H1 (cell line): ENCODE measurements at regions not wholly inside any gene's neighbourhood (a gene's known extent, or its start where the extent isn't known, plus 50 kb on each side); places are given as distances from the start of the nearest gene placed in this dataset.
"Not testable (repeated sequence)": the region's sequence is repeated elsewhere in the genome, so short reads cannot be mapped to it uniquely, and the experiment has no call there.

Experiments
- CTCF ChIA-PET: fragments of 300-600 bp; sonication (Branson Sonifier 250); formaldehyde crosslinking; loops from one replicate; lab custom pipeline; 2021; ENCODE audit not compliant: partially characterized antibody; lab: Charles Lee
- POLR2A ChIA-PET: fragments of 300-600 bp; sonication (Branson Sonifier 250); formaldehyde crosslinking; loops from one replicate; lab custom pipeline; 2021; ENCODE audit warnings: inconsistent platforms; ENCODE audit not compliant: partially characterized antibody; lab: Charles Lee
- DNase-seq, 2 experiments: peaks; one replicate each; pipeline versions ENCODE4 v3.0.0 to v3.0.0-alpha.2; 2010 to 2022; ENCODE audit warnings: low spot score in 2 of 2, low read depth in 1 of 2, mixed read lengths in 1 of 2
- FAIRE-seq: peaks from 2 replicates; lab custom pipeline; 2011; peaks lifted over from hg19 to GRCh38; lab: Jason Lieb, UNC
- H2AFZ ChIP-seq: 2 replicates; pipeline ENCODE4 v1.8.1; 2012; ENCODE audit warnings: low read length, inconsistent platforms
- H2AK5ac ChIP-seq: 2 replicates; pipeline ENCODE4 v1.6.1; 2013; ENCODE audit warnings: low read depth, low read length
- H2BK120ac ChIP-seq: replicated peaks from 2 replicates; pipeline ENCODE3; 2013; ENCODE audit warnings: low read depth, low read length, inconsistent platforms
- H2BK12ac ChIP-seq: 2 replicates; pipeline ENCODE4 v1.6.1; 2013; ENCODE audit warnings: low read depth, low read length
- H2BK15ac ChIP-seq: 2 replicates; pipeline ENCODE4 v1.6.1; 2013; ENCODE audit warnings: low read length
- H2BK20ac ChIP-seq: 2 replicates; pipeline ENCODE4 v1.6.1; 2013; ENCODE audit warnings: low read length
- H2BK5ac ChIP-seq: 2 replicates; pipeline ENCODE4 v1.6.1; 2013; ENCODE audit warnings: low read depth, low read length
- H3K14ac ChIP-seq: 2 replicates; pipeline ENCODE4 v1.6.1; 2013; ENCODE audit warnings: inconsistent platforms; ENCODE audit not compliant: insufficient read length
- H3K18ac ChIP-seq: 2 replicates; pipeline ENCODE4 v1.6.1; 2013; ENCODE audit warnings: low read length; ENCODE audit errors: extremely low read depth
- H3K23ac ChIP-seq: 2 replicates; pipeline ENCODE4 v1.6.1; 2013; ENCODE audit warnings: inconsistent platforms; ENCODE audit not compliant: insufficient read length
- H3K23me2 ChIP-seq: 2 replicates; pipeline ENCODE4 v1.6.1; 2013; ENCODE audit warnings: low read depth, low read length
- H3K27ac ChIP-seq: 2 replicates; pipeline ENCODE4 v1.6.1; 2011; ENCODE audit warnings: low read depth, low read length, inconsistent platforms
- H3K27me3 ChIP-seq, 4 experiments: replicated peaks in 1 of 4; 1 replicate in 1 of 4; 2 replicates in 3 of 4; pipeline versions ENCODE4 v1.6.1 to v1.8.1; 2011 to 2013; ENCODE audit warnings: low read length in 3 of 4, mild to moderate bottlenecking in 3 of 4, inconsistent platforms in 2 of 4, mixed read lengths in 2 of 4, moderate library complexity in 1 of 4; ENCODE audit not compliant: control insufficient read depth in 3 of 4, insufficient read depth in 3 of 4; ENCODE audit errors: extremely low read depth in 1 of 4
- H3K36me3 ChIP-seq, 4 experiments: 2 replicates each; pipeline versions ENCODE4 v1.6.1 to v1.8.1; 2011 to 2013; ENCODE audit warnings: mild to moderate bottlenecking in 4 of 4, low read length in 3 of 4, moderate library complexity in 2 of 4, control low read depth in 1 of 4, inconsistent platforms in 1 of 4; ENCODE audit not compliant: insufficient read depth in 4 of 4, control insufficient read depth in 2 of 4
- H3K4ac ChIP-seq: replicated peaks from 2 replicates; pipeline ENCODE3; 2013; ENCODE audit warnings: low read length, low read depth, mixed read lengths, inconsistent platforms; ENCODE audit not compliant: insufficient read length
- H3K4me1 ChIP-seq, 4 experiments: replicated peaks in 1 of 4; 1 replicate in 1 of 4; 2 replicates in 3 of 4; pipeline versions ENCODE4 v1.6.1 to v1.8.1; 2011 to 2013; ENCODE audit warnings: low read length in 3 of 4, inconsistent platforms in 2 of 4, mixed read lengths in 1 of 4; ENCODE audit not compliant: insufficient read depth in 4 of 4, control insufficient read depth in 3 of 4
- H3K4me2 ChIP-seq, 2 experiments: 2 replicates each; pipeline versions ENCODE4 v1.6.1 to v1.8.1; 2011 to 2013; ENCODE audit warnings: low read depth in 2 of 2, low read length in 2 of 2, control low read depth in 1 of 2, inconsistent platforms in 1 of 2, mild to moderate bottlenecking in 1 of 2; ENCODE audit not compliant: insufficient read depth in 1 of 2
- H3K4me3 ChIP-seq, 4 experiments: fragments of 200-600, 300-600 bp in 1 of 4; sonication (generic), shearing (Covaris generic), sonication (Bioruptor Twin) in 1 of 4; 2 replicates each; pipeline versions ENCODE4 v1.5.1 to v1.8.1; 2011 to 2016; ENCODE audit warnings: low read length in 4 of 4, low read depth in 3 of 4, control low read depth in 2 of 4, inconsistent platforms in 2 of 4, mild to moderate bottlenecking in 2 of 4, mixed read lengths in 1 of 4, moderate library complexity in 1 of 4; ENCODE audit not compliant: insufficient read depth in 2 of 4; ENCODE audit errors: extremely low read depth in 1 of 4
- H3K56ac ChIP-seq: replicated peaks from 2 replicates; pipeline ENCODE3; 2013; ENCODE audit warnings: low read depth, mild to moderate bottlenecking, mixed read lengths, low read length, inconsistent platforms; ENCODE audit not compliant: insufficient read length
- H3K79me1 ChIP-seq: 2 replicates; pipeline ENCODE4 v1.6.1; 2013; ENCODE audit warnings: low read depth, low read length, control low read depth
- H3K79me2 ChIP-seq, 2 experiments: 2 replicates each; pipeline versions ENCODE4 v1.6.1 to v1.8.1; 2012 to 2013; ENCODE audit warnings: low read length in 2 of 2, mild to moderate bottlenecking in 2 of 2, inconsistent platforms in 1 of 2; ENCODE audit not compliant: insufficient read depth in 2 of 2, control insufficient read depth in 1 of 2
- H3K9ac ChIP-seq, 4 experiments: replicated peaks in 1 of 4; 1 replicate in 1 of 4; 2 replicates in 3 of 4; pipeline versions ENCODE4 v1.6.1 to v1.8.1; 2011 to 2013; ENCODE audit warnings: low read depth in 3 of 4, low read length in 3 of 4, control low read depth in 2 of 4, mild to moderate bottlenecking in 2 of 4, moderate library complexity in 2 of 4, inconsistent platforms in 1 of 4; ENCODE audit errors: extremely low read depth in 1 of 4
- H3K9me3 ChIP-seq, 2 experiments: 2 replicates each; pipeline versions ENCODE4 v1.6.1 to v1.8.1; 2012 to 2013; ENCODE audit warnings: mild to moderate bottlenecking in 2 of 2, moderate library complexity in 2 of 2, control low read depth in 1 of 2, inconsistent platforms in 1 of 2, low read depth in 1 of 2, low read length in 1 of 2, mixed read lengths in 1 of 2; ENCODE audit not compliant: insufficient read depth in 2 of 2
- H4K20me1 ChIP-seq, 2 experiments: replicated peaks in 1 of 2; 2 replicates each; pipeline versions ENCODE3 to v1.8.1; 2011 to 2013; ENCODE audit warnings: inconsistent platforms in 2 of 2, low read length in 2 of 2, mild to moderate bottlenecking in 1 of 2; ENCODE audit not compliant: insufficient read depth in 2 of 2, control insufficient read depth in 1 of 2
- H4K5ac ChIP-seq: 2 replicates; pipeline ENCODE4 v1.6.1; 2013; ENCODE audit warnings: low read length, low read depth, mixed read lengths, inconsistent platforms; ENCODE audit not compliant: insufficient read length
- H4K8ac ChIP-seq: 2 replicates; pipeline ENCODE4 v1.8.0; 2013; ENCODE audit warnings: mild to moderate bottlenecking, moderate library complexity, low read length, inconsistent platforms; ENCODE audit not compliant: insufficient read depth; ENCODE audit errors: extremely low read depth
- H4K91ac ChIP-seq: replicated peaks from 2 replicates; pipeline ENCODE3; 2013; ENCODE audit warnings: low read length, mixed read lengths, inconsistent platforms; ENCODE audit not compliant: insufficient read length
- BRCA1 ChIP-seq: IDR thresholded peaks from 2 replicates; pipeline ENCODE4 v1.6.1; 2012; ENCODE audit warnings: low read depth, low read length, improper control_type of control experiment
- CBX5 ChIP-seq: fragments of 300-800, 300-1000 bp; sonication (generic); IDR thresholded peaks from 2 replicates; pipeline ENCODE4 v1.7.1; 2016; ENCODE audit warnings: antibody characterized with exemption, low read length, low read depth
- CTCF ChIP-seq, 3 experiments: IDR thresholded peaks; 1 replicate in 2 of 3; 2 replicates in 1 of 3; pipeline versions ENCODE4 v1.5.1 to v1.6.1; 2011; ENCODE audit warnings: low read length in 3 of 3, mild to moderate bottlenecking in 3 of 3, inconsistent platforms in 2 of 3, low read depth in 1 of 3, moderate library complexity in 1 of 3; ENCODE audit not compliant: insufficient read depth in 1 of 3; ENCODE audit errors: control extremely low read depth in 1 of 3
- WGBS, 2 experiments: shearing (Covaris generic) in 1 of 2; methylation state at CpG; one replicate each; pipeline versions ENCODE4 v1.1.6 to v1.1.7; 2013 to 2015; ENCODE audit warnings: low lambda C conversion rate in 2 of 2, mixed read lengths in 2 of 2, inconsistent platforms in 1 of 2, low coverage in 1 of 2, missing lambda C conversion rate in 1 of 2; ENCODE audit not compliant: insufficient replicate concordance in 2 of 2, insufficient coverage in 1 of 2, insufficient read length in 1 of 2; ENCODE audit errors: extremely low coverage in 1 of 2, missing lambda C conversion rate in 1 of 2; 5-methylcytosine and 5-hydroxymethylcytosine counted together

- TF ChIP-seq CBX5 (no peak), BRCA1 (no peak), CTCF (IDR thresholded peaks at IDR 0.05; ENCODE audit: control extremely low read depth in 1 of 3, insufficient read depth in 1 of 3, low read depth in 1 of 3, low read length in 3 of 3) (no peak)
- TF ChIP-seq, all 59 proteins: peak for 0
Observed at GRCh38 chr6:61134028-61134427, 1152.0 kb downstream of the KHDRBS2 start (continued).

GRCh38 chr6:61114185-61114584, 1171.8 kb downstream of the KHDRBS2 start:
- H3K23ac ChIP-seq, DNase-seq, H3K4me2 ChIP-seq, H3K23me2 ChIP-seq, H4K91ac ChIP-seq, H3K4me3 ChIP-seq, H3K27ac ChIP-seq, H3K36me3 ChIP-seq, H2BK120ac ChIP-seq, H2AK5ac ChIP-seq, H3K4me1 ChIP-seq, H4K5ac ChIP-seq, H3K27me3 ChIP-seq, H2BK15ac ChIP-seq, H2BK12ac ChIP-seq, H3K9ac ChIP-seq, H3K79me1 ChIP-seq, H2AFZ ChIP-seq, H3K14ac ChIP-seq, H3K56ac ChIP-seq, H2BK20ac ChIP-seq, H4K20me1 ChIP-seq, POLR2A ChIA-PET, H2BK5ac ChIP-seq, H3K79me2 ChIP-seq, H3K18ac ChIP-seq, H3K9me3 ChIP-seq, FAIRE-seq, H3K4ac ChIP-seq, H4K8ac ChIP-seq, CTCF ChIA-PET: not testable (repeated sequence)
- 93% methylated on average over 1 of the region's 1 CpG; no CpG with 5 or more reads in 1 of the 2 experiments for WGBS, 2 experiments
